Panc1 (cell line): ENCODE measurements at regions not wholly inside any gene's neighbourhood (a gene's known extent, or its start where the extent isn't known, plus 50 kb on each side); places are given as distances from the start of the nearest gene placed in this dataset.

Source experiments
- ATAC-seq: fragments of 200-7000 bp; cut with Tn5 transposase; 2 replicates; pipeline ENCODE4 v1.9.1; 2020; ENCODE audit warnings: mild to moderate bottlenecking, moderate library complexity
- BruUV-seq: library from RNA; stranded (reverse); fragments of 400-500 nt; replicated peaks from 2 replicates; lab custom pipeline; 2021; lab: Mats Ljungman, UMichigan
- CTCF ChIA-PET: fragments of 300-600 bp; sonication (Branson Sonifier 250); formaldehyde crosslinking; loops from one replicate; lab custom pipeline; 2022; ENCODE audit warnings: antibody characterized with exemption; lab: Charles Lee
- POLR2A ChIA-PET: fragments of 300-600 bp; sonication (Branson Sonifier 250); formaldehyde crosslinking; loops from one replicate; lab custom pipeline; 2022; ENCODE audit warnings: antibody characterized with exemption; lab: Charles Lee
- DNase-seq: peaks from one replicate; pipeline ENCODE4 v3.0.0-alpha.2; 2010; ENCODE audit warnings: low read depth, low spot score
- H3K27ac ChIP-seq: 2 replicates; pipeline ENCODE4 v1.5.1; 2011; ENCODE audit warnings: mild to moderate bottlenecking, low read length, inconsistent platforms
- H3K27me3 ChIP-seq: fragments of 200-500 bp; sonication (Bioruptor generic); 2 replicates; pipeline ENCODE4 v1.6.0; 2014; ENCODE audit warnings: low read length, inconsistent platforms; ENCODE audit not compliant: control insufficient read depth, insufficient read depth
- H3K36me3 ChIP-seq: fragments of 200-500 bp; sonication (Bioruptor generic); 2 replicates; pipeline ENCODE4 v1.5.1; 2014; ENCODE audit warnings: inconsistent platforms, mild to moderate bottlenecking, low read length, moderate library complexity; ENCODE audit not compliant: control insufficient read depth, insufficient read depth
- H3K4me1 ChIP-seq: 2 replicates; pipeline ENCODE4 v1.5.1; 2011; ENCODE audit warnings: inconsistent platforms, mild to moderate bottlenecking, low read length, moderate library complexity; ENCODE audit not compliant: control insufficient read depth, insufficient read depth
- H3K4me3 ChIP-seq, 2 experiments: 2 replicates each; pipeline ENCODE4 v1.5.1; 2011 to 2012; ENCODE audit warnings: low read depth in 2 of 2, low read length in 2 of 2, mild to moderate bottlenecking in 2 of 2, inconsistent platforms in 1 of 2, moderate library complexity in 1 of 2
- H3K9me3 ChIP-seq: fragments of 200-500 bp; sonication (Bioruptor generic); 2 replicates; pipeline ENCODE4 v1.5.1; 2014; ENCODE audit warnings: low read depth, mild to moderate bottlenecking, inconsistent platforms, low read length, moderate library complexity; ENCODE audit not compliant: control insufficient read depth, insufficient read depth
- POLR2AphosphoS5 ChIP-seq: IDR thresholded peaks from 2 replicates; pipeline ENCODE4 v1.6.1; 2012; ENCODE audit warnings: mild to moderate bottlenecking, low read depth, low read length, moderate library complexity
- SIN3A ChIP-seq: IDR thresholded peaks from 2 replicates; pipeline ENCODE4 v1.6.1; 2012; ENCODE audit warnings: low read depth, mild to moderate bottlenecking, low read length, moderate library complexity, borderline replicate concordance; ENCODE audit not compliant: insufficient read depth
- TCF7L2 ChIP-seq: IDR thresholded peaks from 2 replicates; pipeline ENCODE4 v1.6.1; 2011; ENCODE audit warnings: mild to moderate bottlenecking, low read depth, low read length, inconsistent platforms
- in situ Hi-C: cut with HindIII; loops from 2 replicates; pipeline ENCODE4 v1.10.0; 2016; ENCODE audit warnings: low sequenced_read_pairs, low pct_unique_long_range_greater_than_20kb
- intact Hi-C: fragments of 100-400 bp; cut with micrococcal nuclease; formaldehyde crosslinking; loops from one replicate; pipeline ENCODE4 v1.10.0; 2022; ENCODE audit not compliant: unreplicated experiment
- TF ChIP-seq, protein P1 (sequence below), 2 experiments: IDR thresholded peaks; 2 replicates each; pipeline ENCODE4 v1.6.1; 2011 to 2012; ENCODE audit warnings: low read depth in 2 of 2, control low read depth in 1 of 2, low read length in 1 of 2, mild to moderate bottlenecking in 1 of 2, moderate library complexity in 1 of 2; ENCODE audit not compliant: insufficient read depth in 1 of 2
- TF ChIP-seq, protein P2 (sequence below): fragments of 450-650 bp; IDR thresholded peaks from 2 replicates; pipeline ENCODE4 v1.5.1; 2017; ENCODE audit warnings: mild to moderate bottlenecking

DNA sequence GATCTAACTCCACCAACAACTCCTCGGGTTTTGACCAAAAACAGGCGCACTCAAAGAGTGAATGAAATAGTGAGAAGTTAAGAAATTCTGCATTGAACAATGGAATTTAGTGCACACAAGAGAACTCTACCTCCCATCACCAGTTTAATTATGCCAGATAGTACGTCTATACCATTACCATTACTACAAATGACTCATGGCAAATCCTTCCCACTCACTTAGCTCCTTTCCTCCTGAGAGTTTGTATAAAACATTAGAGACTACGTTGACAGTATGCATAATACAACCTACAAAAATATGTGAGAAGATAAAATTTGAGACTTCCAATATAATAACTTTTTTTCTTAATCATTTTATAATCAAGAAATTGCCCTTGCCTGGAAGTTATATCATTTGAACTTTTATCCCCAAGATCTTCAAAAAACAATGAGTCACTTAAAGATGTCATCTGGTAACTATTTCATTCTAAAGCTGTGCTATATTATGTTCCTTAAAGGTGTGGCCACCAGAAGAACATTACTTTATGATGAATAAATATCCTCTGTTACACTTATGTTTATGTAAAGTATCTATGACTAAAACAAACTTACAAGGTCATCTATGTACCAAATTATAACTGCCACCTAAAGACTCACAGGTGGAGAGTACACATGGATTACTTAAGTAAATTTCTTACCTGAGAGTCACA lies 297.9 kb upstream of the PTGER4 start:
- no peak overlapping the region for H3K27ac ChIP-seq
- ChIA-PET POLR2A (no interaction called here), CTCF (no interaction called here)
- intact Hi-C loops (no loop called here), in situ Hi-C loops (no loop called here)
- TF ChIP-seq SIN3A (no peak), TCF7L2 (no peak), POLR2AphosphoS5 (no peak)
- TF ChIP-seq, protein P1, sequence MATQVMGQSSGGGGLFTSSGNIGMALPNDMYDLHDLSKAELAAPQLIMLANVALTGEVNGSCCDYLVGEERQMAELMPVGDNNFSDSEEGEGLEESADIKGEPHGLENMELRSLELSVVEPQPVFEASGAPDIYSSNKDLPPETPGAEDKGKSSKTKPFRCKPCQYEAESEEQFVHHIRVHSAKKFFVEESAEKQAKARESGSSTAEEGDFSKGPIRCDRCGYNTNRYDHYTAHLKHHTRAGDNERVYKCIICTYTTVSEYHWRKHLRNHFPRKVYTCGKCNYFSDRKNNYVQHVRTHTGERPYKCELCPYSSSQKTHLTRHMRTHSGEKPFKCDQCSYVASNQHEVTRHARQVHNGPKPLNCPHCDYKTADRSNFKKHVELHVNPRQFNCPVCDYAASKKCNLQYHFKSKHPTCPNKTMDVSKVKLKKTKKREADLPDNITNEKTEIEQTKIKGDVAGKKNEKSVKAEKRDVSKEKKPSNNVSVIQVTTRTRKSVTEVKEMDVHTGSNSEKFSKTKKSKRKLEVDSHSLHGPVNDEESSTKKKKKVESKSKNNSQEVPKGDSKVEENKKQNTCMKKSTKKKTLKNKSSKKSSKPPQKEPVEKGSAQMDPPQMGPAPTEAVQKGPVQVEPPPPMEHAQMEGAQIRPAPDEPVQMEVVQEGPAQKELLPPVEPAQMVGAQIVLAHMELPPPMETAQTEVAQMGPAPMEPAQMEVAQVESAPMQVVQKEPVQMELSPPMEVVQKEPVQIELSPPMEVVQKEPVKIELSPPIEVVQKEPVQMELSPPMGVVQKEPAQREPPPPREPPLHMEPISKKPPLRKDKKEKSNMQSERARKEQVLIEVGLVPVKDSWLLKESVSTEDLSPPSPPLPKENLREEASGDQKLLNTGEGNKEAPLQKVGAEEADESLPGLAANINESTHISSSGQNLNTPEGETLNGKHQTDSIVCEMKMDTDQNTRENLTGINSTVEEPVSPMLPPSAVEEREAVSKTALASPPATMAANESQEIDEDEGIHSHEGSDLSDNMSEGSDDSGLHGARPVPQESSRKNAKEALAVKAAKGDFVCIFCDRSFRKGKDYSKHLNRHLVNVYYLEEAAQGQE (IDR thresholded peaks at IDR 0.05; ENCODE audit: insufficient read depth in 1 of 2, low read depth in 2 of 2, low read length in 1 of 2), result no peak
- TF ChIP-seq, protein P2, sequence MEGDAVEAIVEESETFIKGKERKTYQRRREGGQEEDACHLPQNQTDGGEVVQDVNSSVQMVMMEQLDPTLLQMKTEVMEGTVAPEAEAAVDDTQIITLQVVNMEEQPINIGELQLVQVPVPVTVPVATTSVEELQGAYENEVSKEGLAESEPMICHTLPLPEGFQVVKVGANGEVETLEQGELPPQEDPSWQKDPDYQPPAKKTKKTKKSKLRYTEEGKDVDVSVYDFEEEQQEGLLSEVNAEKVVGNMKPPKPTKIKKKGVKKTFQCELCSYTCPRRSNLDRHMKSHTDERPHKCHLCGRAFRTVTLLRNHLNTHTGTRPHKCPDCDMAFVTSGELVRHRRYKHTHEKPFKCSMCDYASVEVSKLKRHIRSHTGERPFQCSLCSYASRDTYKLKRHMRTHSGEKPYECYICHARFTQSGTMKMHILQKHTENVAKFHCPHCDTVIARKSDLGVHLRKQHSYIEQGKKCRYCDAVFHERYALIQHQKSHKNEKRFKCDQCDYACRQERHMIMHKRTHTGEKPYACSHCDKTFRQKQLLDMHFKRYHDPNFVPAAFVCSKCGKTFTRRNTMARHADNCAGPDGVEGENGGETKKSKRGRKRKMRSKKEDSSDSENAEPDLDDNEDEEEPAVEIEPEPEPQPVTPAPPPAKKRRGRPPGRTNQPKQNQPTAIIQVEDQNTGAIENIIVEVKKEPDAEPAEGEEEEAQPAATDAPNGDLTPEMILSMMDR, result no peak
- H3K27me3 ChIP-seq, result no peaks in the 10 kb centered on the region
- BruUV-seq, result no TSS peak
- peak; percentile 85 for DNase-seq
- H3K9me3 ChIP-seq, result peaks cover 3% of the 10 kb centered on the region; the same call in 1 of the 2 replicates
- peak; percentile 60 for ATAC-seq
- no peaks in the 10 kb centered on the region for H3K36me3 ChIP-seq
- H3K4me3 ChIP-seq, result no peak overlapping the region
- H3K4me1 ChIP-seq, result peaks cover 8% of the 10 kb centered on the region

DNA sequence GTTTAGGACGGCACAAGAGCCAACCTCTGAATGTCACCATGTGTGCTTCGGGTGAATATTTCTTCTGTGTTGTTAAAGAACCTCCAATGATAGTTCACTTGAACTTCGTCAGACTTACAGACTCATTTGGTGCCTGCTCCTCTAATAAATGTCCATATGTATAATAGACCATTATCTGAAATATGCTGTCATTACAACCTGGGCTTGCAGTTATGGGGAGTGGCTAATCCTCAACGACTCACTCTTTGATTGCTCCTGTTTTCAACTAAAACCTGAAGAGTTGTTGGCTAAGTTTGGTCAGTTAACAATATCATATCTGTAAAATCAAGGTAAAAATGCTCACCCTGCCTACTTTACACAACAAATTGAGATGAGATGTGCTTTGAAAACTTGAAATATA lies 298.7 kb upstream of the PTGER4 start:
- TF ChIP-seq POLR2AphosphoS5, result no peak
- TF ChIP-seq, protein P1 (IDR thresholded peaks at IDR 0.05; ENCODE audit: insufficient read depth in 1 of 2, low read depth in 2 of 2, low read length in 1 of 2), result no peak
- no peak for TF ChIP-seq TCF7L2
- TF ChIP-seq SIN3A, result no peak
- Histone ChIP-seq H3K27me3 (no peaks in the 10 kb centered on the region), H3K27ac (no peak overlapping the region), H3K9me3 (peaks cover 3% of the 10 kb centered on the region; the same call in 1 of the 2 replicates), H3K36me3 (no peaks in the 10 kb centered on the region), H3K4me3 (no peak overlapping the region), H3K4me1 (peaks cover 8% of the 10 kb centered on the region)
- no TSS peak for BruUV-seq
- intact Hi-C loops (no loop called here), in situ Hi-C loops (no loop called here)
- ATAC-seq (no peak), DNase-seq (no peak)
- CTCF ChIA-PET, result no interaction called here
- POLR2A ChIA-PET, result no interaction called here
